KMS-11 (cell line): ENCODE measurements at regions not wholly inside any gene's neighbourhood (a gene's known extent, or its start where the extent isn't known, plus 50 kb on each side); places are given as distances from the start of the nearest gene placed in this dataset.

Experiments used
- H2AFZ ChIP-seq: fragments of 200-600 bp; sonication (generic); 2 replicates; pipeline ENCODE4 v1.6.1; 2016; ENCODE audit warnings: antibody characterized with exemption, mixed run types, low read depth
- H3K27ac ChIP-seq: fragments of 200-600 bp; sonication (generic); 2 replicates; pipeline ENCODE4 v1.6.1; 2016; ENCODE audit warnings: mild to moderate bottlenecking, mixed run types
- H3K27me3 ChIP-seq: fragments of 200-600 bp; sonication (generic); 2 replicates; pipeline ENCODE4 v1.6.1; 2017; ENCODE audit warnings: mild to moderate bottlenecking, low read depth, mixed run types, moderate library complexity; ENCODE audit not compliant: insufficient read depth
- H3K36me3 ChIP-seq: fragments of 200-600 bp; sonication (generic); 2 replicates; pipeline ENCODE4 v1.6.1; 2017; ENCODE audit warnings: mild to moderate bottlenecking, mixed run types; ENCODE audit not compliant: insufficient read depth
- H3K4me1 ChIP-seq: fragments of 200-600 bp; sonication (generic); 2 replicates; pipeline ENCODE4 v1.6.1; 2016; ENCODE audit warnings: mild to moderate bottlenecking, low read depth, mixed run types; ENCODE audit not compliant: poor library complexity, severe bottlenecking
- H3K4me2 ChIP-seq: fragments of 200-600 bp; sonication (generic); 2 replicates; pipeline ENCODE4 v1.7.0; 2016; ENCODE audit warnings: mild to moderate bottlenecking, mixed run types
- H3K4me3 ChIP-seq: fragments of 200-600 bp; sonication (generic); IDR thresholded peaks from 2 replicates; pipeline ENCODE4 v1.6.1; 2017; ENCODE audit warnings: low read depth, low read length, mixed read lengths; ENCODE audit not compliant: insufficient read depth
- H3K79me2 ChIP-seq: fragments of 200-600 bp; sonication (generic); 2 replicates; pipeline ENCODE4 v1.6.1; 2016; ENCODE audit warnings: low read depth, mixed run types; ENCODE audit not compliant: insufficient read depth
- H3K9ac ChIP-seq: fragments of 200-600 bp; sonication (generic); 2 replicates; pipeline ENCODE4 v1.6.1; 2016; ENCODE audit warnings: mild to moderate bottlenecking, mixed run types
- H4K20me1 ChIP-seq: fragments of 200-600 bp; sonication (generic); 2 replicates; pipeline ENCODE4 v1.6.1; 2016; ENCODE audit warnings: mild to moderate bottlenecking, mixed run types; ENCODE audit not compliant: insufficient read depth
- TF ChIP-seq, protein P1 (sequence below): fragments of 200-600 bp; sonication (generic); conservative IDR thresholded peaks from 2 replicates; pipeline ENCODE4 v1.6.1; 2017; ENCODE audit warnings: low read depth, mild to moderate bottlenecking, antibody characterized with exemption, low read length, moderate library complexity, mixed read lengths

DNA sequence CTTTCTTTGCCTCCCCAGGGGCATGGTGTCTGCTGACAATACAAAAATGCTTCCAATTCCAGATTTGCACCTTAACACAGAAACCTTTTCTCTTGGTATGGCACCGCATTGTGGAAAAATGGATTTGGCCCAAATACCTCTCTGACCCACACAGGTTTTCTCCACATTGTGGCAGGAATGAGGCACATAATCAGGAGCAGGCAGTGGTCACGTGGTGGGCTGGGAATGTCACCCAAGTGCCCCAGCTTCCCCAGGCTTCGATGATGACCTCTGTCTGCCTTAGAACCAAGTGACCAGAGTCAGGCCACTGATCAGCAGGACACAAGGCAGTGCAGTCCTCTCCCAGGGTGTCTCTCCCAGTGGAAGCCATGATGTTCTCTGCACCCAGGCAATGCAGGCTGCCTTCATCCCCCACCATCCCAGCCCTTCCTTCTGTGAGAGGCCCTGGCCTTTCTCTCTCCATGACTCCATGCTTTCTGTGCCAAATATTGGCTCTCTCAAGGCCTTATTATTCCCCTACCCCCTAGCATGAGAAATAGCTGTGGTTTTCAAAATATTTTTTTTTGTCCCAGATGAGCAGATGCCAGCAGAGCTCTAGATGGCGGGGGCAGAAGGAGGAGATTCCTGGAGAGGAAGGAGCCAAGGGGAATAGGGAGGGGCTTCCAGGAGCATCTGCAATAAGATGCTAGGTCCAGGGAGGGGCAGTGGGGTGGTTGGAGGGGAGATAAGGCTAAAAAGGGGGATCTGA is 198.9 kb downstream of the ACKR3 start:
- H3K79me2 ChIP-seq, result no peaks in the 10 kb centered on the region
- no peak overlapping the region for H3K27ac ChIP-seq
- H3K4me1 ChIP-seq, result no peaks in the 10 kb centered on the region
- no peaks in the 10 kb centered on the region for H3K27me3 ChIP-seq
- no peaks in the 10 kb centered on the region for H3K36me3 ChIP-seq
- TF ChIP-seq, protein P1, sequence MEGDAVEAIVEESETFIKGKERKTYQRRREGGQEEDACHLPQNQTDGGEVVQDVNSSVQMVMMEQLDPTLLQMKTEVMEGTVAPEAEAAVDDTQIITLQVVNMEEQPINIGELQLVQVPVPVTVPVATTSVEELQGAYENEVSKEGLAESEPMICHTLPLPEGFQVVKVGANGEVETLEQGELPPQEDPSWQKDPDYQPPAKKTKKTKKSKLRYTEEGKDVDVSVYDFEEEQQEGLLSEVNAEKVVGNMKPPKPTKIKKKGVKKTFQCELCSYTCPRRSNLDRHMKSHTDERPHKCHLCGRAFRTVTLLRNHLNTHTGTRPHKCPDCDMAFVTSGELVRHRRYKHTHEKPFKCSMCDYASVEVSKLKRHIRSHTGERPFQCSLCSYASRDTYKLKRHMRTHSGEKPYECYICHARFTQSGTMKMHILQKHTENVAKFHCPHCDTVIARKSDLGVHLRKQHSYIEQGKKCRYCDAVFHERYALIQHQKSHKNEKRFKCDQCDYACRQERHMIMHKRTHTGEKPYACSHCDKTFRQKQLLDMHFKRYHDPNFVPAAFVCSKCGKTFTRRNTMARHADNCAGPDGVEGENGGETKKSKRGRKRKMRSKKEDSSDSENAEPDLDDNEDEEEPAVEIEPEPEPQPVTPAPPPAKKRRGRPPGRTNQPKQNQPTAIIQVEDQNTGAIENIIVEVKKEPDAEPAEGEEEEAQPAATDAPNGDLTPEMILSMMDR, result no peak
- no peak overlapping the region for H3K4me2 ChIP-seq
- no peaks in the 10 kb centered on the region for H4K20me1 ChIP-seq
- H3K4me3 ChIP-seq, result no peak overlapping the region
- no peak overlapping the region for H3K9ac ChIP-seq
- H2AFZ ChIP-seq, result no peak overlapping the region

DNA sequence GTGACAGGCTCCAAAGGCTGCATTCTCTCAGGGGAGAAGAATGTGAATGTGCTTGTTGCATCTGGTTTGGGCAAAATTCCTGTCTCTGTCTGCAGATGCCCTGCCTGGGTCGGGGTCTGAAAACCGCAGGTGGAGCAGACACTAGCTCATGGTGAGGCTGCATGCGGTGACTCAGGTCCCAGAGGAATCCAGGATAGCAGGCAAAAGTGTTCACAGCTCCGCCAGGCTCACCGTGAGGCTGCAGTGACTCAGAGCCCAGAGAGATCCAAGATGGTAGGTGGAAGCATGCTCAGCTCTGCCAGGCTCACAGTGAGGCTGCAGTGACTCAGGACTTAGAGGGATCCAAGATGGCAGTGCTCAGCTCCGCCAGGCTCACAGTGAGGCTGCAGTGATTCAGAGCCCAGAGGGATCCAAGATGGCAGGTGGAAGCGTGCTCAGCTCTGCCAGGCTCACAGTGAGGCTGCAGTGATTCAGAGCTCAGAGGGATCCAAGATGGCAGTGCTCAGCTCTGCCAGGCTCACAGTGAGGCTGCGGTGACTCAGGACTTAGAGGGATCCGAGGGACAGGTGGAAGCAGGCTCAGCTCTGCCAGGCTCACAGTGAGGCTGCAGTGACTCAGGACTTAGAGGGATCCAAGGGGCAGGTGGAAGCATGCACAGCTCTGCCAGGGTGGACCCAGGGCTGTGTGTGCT is 200.5 kb downstream of the ACKR3 start:
- H3K36me3 ChIP-seq, result no peaks in the 10 kb centered on the region
- no peak overlapping the region for H2AFZ ChIP-seq
- no peaks in the 10 kb centered on the region for H3K4me1 ChIP-seq
- H3K9ac ChIP-seq, result no peak overlapping the region
- TF ChIP-seq, protein P1, result no peak
- H3K27ac ChIP-seq, result no peak overlapping the region
- no peaks in the 10 kb centered on the region for H3K79me2 ChIP-seq
- H3K27me3 ChIP-seq, result no peaks in the 10 kb centered on the region
- H3K4me3 ChIP-seq, result no peak overlapping the region
- H3K4me2 ChIP-seq, result no peak overlapping the region
- H4K20me1 ChIP-seq, result no peaks in the 10 kb centered on the region

DNA sequence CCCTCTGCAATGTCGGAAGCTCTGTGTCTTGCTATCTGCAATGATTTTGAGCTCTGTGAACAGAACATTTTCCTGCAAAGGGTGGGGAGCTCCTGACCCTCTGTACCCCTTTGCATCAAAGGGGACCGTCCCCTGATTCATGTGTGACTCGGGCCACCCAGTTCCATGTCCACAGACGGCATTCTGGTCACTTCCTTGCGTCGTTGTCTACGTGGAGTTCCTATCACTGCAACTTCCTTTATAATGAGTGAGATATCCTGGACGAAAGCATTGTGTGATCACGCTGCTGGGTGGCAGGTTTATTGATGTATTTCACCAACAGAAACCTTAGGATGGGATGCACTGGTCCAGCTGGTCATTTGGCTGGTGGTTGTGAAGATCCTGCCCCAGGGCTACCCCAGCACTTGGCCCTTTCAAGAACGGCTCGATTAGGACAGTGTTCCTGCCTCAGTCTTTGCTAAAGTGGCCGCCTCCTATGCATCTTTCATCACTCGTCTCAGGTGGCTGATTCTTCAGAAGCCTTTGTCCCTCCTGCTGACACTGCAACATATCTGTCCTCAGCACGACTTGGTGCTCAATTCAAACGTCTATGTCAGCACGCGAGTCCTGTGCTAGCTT is 202.7 kb downstream of the ACKR3 start:
- H3K27ac ChIP-seq, result no peak overlapping the region
- H3K9ac ChIP-seq, result no peak overlapping the region
- TF ChIP-seq, protein P1, result no peak
- H3K79me2 ChIP-seq, result no peaks in the 10 kb centered on the region
- H4K20me1 ChIP-seq, result no peaks in the 10 kb centered on the region
- no peaks in the 10 kb centered on the region for H3K27me3 ChIP-seq
- H3K4me1 ChIP-seq, result no peaks in the 10 kb centered on the region
- H2AFZ ChIP-seq, result no peak overlapping the region
- no peaks in the 10 kb centered on the region for H3K36me3 ChIP-seq
- no peak overlapping the region for H3K4me2 ChIP-seq
- no peak overlapping the region for H3K4me3 ChIP-seq

DNA sequence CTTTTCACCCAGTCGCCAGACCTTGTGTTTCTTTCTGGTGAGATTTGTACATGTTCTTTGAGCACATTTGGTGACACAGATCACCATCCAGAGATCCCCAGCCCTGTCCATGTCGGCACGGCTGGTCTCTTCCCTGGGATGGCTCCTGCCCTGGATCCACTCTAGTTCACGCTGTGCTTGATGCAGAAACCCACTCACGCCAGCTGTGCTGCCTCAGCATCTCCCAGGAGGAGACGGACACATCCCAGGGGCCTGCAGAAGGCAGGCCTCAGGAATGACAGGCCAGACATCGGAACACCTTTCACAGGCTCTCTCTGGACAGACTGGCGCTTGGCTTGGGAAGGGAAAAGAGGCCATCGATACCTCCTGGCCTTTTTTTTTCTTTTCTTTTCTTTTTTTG is 203.6 kb downstream of the ACKR3 start:
- Histone ChIP-seq H3K36me3 (no peaks in the 10 kb centered on the region), H3K4me1 (no peaks in the 10 kb centered on the region), H3K4me2 (no peak overlapping the region), H3K9ac (no peak overlapping the region), H2AFZ (no peak overlapping the region), H4K20me1 (no peaks in the 10 kb centered on the region), H3K79me2 (no peaks in the 10 kb centered on the region), H3K27me3 (no peaks in the 10 kb centered on the region), H3K27ac (no peak overlapping the region), H3K4me3 (no peak overlapping the region)
- TF ChIP-seq, protein P1, result no peak
